Ascending aorta (tissue), 2 donors: ENCODE measurements at regions not wholly inside any gene's neighbourhood (a gene's known extent, or its start where the extent isn't known, plus 50 kb on each side); places are given as distances from the start of the nearest gene placed in this dataset.

Experiments
- DNase-seq, 2 donors: peaks; one replicate each; pipeline ENCODE4 v3.0.0-alpha.2; 2019; ENCODE audit warnings: low spot score in 2 of 2
- H3K27ac ChIP-seq, 2 donors: fragments of 200-600 bp; sonication (generic); one replicate each; pipeline ENCODE4 v1.5.1; 2016 to 2017; ENCODE audit warnings: mild to moderate bottlenecking in 1 of 2
- H3K27me3 ChIP-seq: fragments of 200-600 bp; sonication (generic); one replicate; pipeline ENCODE4 v1.5.1; 2017
- H3K36me3 ChIP-seq, 2 donors: fragments of 200-600 bp; sonication (generic); one replicate each; pipeline ENCODE4 v1.5.1; 2016
- H3K4me1 ChIP-seq, 2 donors: fragments of 200-600 bp; sonication (generic); one replicate each; pipeline ENCODE4 v1.5.1; 2016 to 2017; ENCODE audit warnings: mild to moderate bottlenecking in 1 of 2
- H3K4me3 ChIP-seq, 2 donors: fragments of 200-600 bp; sonication (generic); one replicate each; pipeline ENCODE4 v1.5.1; 2016 to 2017; ENCODE audit warnings: mild to moderate bottlenecking in 1 of 2
- H3K9me3 ChIP-seq, 2 donors: fragments of 200-600 bp; sonication (generic); one replicate each; pipeline ENCODE4 v1.5.1; 2016
- intact Hi-C: fragments of 100-400 bp; cut with DNase I; formaldehyde crosslinking; loops from one replicate; pipeline ENCODE4 v1.15.1; 2023
- TF ChIP-seq, protein P1 (sequence below), 3 experiments: fragments of 200-600 bp in 2 of 3; fragments of 450-650 bp in 1 of 3; sonication (generic) in 2 of 3; IDR thresholded peaks; one replicate each; pipeline ENCODE4 v1.5.1; 2016 to 2019; ENCODE audit warnings: antibody characterized with exemption in 3 of 3, mild to moderate bottlenecking in 1 of 3, moderate library complexity in 1 of 3

DNA sequence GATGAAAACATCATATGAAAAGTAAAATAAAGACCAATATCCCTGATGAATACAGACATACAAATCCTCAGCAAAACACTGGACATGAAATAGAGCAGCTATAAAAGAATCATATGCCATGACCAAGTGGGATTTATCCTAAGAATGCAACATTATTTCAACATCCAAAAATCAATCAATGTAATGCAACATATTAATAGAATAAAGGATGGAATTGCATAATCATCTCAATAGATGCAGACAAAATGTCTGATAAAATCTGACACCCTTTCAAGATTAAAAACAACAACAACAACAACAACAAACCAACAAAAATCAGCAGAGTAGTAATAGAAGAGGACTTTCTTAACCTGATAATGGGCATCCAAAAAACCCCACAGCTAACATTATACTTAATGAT lies 63.8 kb upstream of the IL1R1 start:
- intact Hi-C loops = no loop called here
- no peak for DNase-seq
- Histone ChIP-seq H3K27ac (no peak overlapping the region), H3K4me3 (no peak overlapping the region), H3K27me3 (no peaks in the 10 kb centered on the region), H3K4me1 (peaks cover 0 to 9% of the 10 kb centered on the region in 2 donors), H3K36me3 (no peaks in the 10 kb centered on the region), H3K9me3 (no peaks in the 10 kb centered on the region)
- TF ChIP-seq, protein P1, sequence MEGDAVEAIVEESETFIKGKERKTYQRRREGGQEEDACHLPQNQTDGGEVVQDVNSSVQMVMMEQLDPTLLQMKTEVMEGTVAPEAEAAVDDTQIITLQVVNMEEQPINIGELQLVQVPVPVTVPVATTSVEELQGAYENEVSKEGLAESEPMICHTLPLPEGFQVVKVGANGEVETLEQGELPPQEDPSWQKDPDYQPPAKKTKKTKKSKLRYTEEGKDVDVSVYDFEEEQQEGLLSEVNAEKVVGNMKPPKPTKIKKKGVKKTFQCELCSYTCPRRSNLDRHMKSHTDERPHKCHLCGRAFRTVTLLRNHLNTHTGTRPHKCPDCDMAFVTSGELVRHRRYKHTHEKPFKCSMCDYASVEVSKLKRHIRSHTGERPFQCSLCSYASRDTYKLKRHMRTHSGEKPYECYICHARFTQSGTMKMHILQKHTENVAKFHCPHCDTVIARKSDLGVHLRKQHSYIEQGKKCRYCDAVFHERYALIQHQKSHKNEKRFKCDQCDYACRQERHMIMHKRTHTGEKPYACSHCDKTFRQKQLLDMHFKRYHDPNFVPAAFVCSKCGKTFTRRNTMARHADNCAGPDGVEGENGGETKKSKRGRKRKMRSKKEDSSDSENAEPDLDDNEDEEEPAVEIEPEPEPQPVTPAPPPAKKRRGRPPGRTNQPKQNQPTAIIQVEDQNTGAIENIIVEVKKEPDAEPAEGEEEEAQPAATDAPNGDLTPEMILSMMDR (IDR thresholded peaks at IDR 0.05) = no peak

DNA sequence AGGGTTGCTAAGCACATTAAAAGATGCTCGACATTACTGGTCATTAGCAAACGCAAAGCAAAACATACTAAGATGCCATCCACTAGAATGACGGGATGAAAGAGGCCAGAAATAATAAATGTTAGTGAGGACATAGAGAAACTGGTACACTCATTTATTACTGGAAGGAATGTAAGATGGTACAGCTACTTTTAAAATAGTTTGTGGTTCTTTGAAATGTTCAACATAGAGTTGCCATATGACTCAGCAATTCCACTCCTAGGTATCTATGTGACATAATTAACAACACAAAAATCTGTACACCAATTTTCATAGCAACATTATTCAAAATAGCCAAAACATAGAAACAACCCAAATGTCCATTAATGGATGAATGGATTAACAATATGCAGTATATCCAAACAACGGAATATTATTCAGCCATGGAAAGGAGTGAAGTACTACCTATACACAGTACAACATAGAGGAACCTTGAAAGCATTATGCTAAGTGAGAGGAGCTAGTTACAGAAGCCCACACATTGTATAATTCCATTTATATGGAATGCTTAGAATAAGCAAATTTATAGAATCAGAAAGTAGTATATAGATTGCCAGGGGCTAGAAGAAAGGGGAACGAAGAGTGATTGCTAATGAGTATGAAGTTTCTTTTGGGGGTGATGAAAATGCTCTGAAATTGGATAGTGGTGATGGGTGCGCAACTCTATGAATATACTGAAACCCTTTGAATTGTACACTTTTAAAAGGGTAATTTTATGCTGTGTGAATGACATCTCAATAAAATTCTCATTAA lies 61.9 kb upstream of the IL1R1 start:
- DNase-seq = no peak

DNA sequence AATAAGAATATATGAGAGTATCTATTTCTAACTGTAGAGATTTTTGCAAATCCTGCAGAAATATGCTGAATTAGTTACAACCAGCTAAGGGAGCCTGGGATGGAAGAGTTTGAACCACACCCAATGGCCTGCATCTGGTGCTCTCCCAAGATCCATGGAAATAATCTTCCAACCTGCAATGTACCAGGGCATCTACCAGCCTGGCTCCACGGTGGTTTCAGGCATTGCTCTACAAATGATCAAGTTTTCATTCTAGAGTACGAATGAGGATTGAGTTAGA lies 61.4 kb upstream of the IL1R1 start:
- H3K9me3 ChIP-seq = no peaks in the 10 kb centered on the region
- no peak overlapping the region for H3K4me3 ChIP-seq
- TF ChIP-seq, protein P1 (IDR thresholded peaks at IDR 0.05) = no peak
- no peak for DNase-seq
- H3K36me3 ChIP-seq = no peaks in the 10 kb centered on the region
- intact Hi-C loops = no loop called here
- H3K27me3 ChIP-seq = no peaks in the 10 kb centered on the region
- no peak overlapping the region for H3K27ac ChIP-seq
- peaks cover 0 to 9% of the 10 kb centered on the region in 2 donors for H3K4me1 ChIP-seq

More for the DNA sequence above, 61.9 kb upstream of the IL1R1 start:
- Histone ChIP-seq H3K4me3 (no peak overlapping the region), H3K36me3 (no peaks in the 10 kb centered on the region), H3K27me3 (no peaks in the 10 kb centered on the region), H3K4me1 (peaks cover 0 to 9% of the 10 kb centered on the region in 2 donors), H3K27ac (no peak overlapping the region), H3K9me3 (no peaks in the 10 kb centered on the region)
- intact Hi-C loops = no loop called here
- TF ChIP-seq, protein P1 (IDR thresholded peaks at IDR 0.05) = no peak

DNA sequence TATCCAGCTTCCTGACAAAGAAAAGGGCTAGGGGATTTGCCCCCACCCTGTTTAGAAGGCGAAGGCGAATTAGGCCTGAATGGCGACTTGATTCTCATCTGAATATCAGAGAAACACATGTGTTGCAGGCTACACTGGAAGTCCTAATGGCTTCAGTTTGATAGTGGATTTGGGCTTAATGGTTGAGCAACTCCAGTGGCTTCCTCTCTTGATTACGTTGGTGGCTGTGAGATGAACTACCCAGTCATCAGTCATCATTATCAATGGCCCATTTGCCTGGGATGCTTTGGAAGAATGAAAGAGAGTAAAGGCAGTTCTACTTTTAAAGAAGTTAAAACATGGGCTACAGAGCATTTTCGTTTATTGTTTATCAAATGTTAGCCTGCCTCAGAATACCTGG lies 60.9 kb upstream of the IL1R1 start:
- Histone ChIP-seq H3K27ac (no peak overlapping the region), H3K9me3 (no peaks in the 10 kb centered on the region), H3K36me3 (no peaks in the 10 kb centered on the region), H3K4me1 (peaks cover 0 to 9% of the 10 kb centered on the region in 2 donors), H3K27me3 (no peaks in the 10 kb centered on the region), H3K4me3 (no peak overlapping the region)
- no peak for DNase-seq
- intact Hi-C loops = no loop called here
- TF ChIP-seq, protein P1 (IDR thresholded peaks at IDR 0.05) = no peak

DNA sequence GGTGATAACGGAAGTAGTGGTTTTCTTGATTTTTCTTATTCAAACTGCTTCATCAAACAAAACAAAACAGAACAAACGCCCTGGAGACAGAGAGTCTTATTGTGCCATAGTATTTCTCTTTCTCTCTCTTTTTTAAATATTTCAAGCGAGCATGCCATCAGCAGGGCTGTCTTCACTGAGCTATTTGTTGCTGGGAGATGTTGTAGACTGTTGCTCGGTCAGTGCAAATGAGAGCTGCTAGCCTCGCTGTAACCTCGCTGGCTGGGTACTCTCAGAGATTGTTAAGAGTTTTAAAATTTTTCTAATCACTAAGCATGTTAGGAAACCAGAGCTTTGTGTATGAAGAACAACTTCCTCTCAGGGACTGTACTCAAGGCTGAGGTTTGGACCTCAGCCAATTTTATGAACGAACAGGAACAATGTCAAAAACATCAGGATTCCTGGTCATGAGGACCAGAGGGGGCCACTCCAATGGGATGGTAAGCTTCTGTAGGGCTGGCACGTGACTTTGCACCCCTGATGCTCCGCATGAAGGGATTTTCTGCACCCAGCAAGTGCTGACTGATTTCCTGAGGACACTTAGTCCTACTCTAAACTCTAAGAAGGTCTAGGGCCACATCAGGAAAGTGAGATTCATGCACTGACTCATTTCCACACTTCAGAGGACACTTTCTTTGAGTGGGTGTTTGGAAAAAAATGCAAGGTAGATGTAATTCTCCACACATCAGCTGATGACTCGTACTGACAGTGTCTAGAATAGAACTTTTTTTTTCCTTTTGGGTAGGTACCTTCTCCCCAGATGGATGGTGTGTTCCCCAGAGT lies 59.8 kb upstream of the IL1R1 start:
- Histone ChIP-seq H3K36me3 (no peaks in the 10 kb centered on the region), H3K27me3 (no peaks in the 10 kb centered on the region), H3K4me3 (no peak overlapping the region), H3K4me1 (peaks cover 0 to 9% of the 10 kb centered on the region in 2 donors), H3K9me3 (no peaks in the 10 kb centered on the region), H3K27ac (peak overlapping the region; percentile 66 to 68)
- intact Hi-C loops = no loop called here
- TF ChIP-seq, protein P1 (IDR thresholded peaks at IDR 0.05) = no peak
- peak in 1 of 2 donors; percentile 29 for DNase-seq
